ENCODE measurements at regions not wholly inside any gene's neighbourhood (a gene's known extent, or its start where the extent isn't known, plus 50 kb on each side); places are given as distances from the start of the nearest gene placed in this dataset.

DNA sequence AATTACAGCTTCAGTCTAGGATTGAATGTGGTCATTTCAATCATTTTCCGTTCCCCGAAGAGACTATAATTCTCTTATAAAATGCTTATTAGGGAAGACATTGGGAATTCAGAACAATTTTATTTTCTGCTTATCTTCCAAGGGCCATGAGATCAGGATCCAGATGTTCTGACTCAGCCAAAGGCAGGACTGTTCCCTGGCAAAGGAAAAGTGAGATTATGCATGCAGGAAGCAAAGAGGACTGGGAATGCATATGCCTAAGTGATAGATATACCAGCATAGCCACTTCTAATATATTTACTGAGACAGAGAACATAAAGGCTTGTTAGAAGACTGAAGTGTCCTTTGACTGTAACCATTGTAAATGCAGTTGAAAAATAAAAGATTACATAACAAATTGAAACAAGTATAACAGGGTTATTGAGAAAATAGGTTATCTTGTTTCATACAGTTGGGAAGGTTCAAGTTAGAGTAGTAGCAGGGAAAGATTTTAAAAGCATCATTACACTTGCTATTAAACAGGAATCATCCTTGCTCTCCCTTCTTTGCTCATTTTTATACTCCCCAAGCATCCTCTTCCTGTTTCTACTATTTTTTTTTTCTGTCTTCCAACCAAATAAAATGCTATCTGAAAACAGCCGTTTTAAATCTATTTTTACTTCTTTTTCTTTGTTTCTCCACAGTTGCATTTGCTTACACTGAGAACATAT lies 439.6 kb upstream of the ADAMTS5 start:
- in situ Hi-C loops (cut with HindIII; ENCODE audit: low pct_unique_long_range_greater_than_20kb, low sequenced_read_pairs) (no loop called here), intact Hi-C loops (cut with micrococcal nuclease; ENCODE audit: unreplicated experiment) (no loop called here)
- no peak for TF ChIP-seq REST (IDR thresholded peaks at IDR 0.05; ENCODE audit: insufficient read depth in 1 of 2, low read depth in 2 of 2, low read length in 1 of 2)
- CTCF ChIA-PET, result no interaction called here
- Histone ChIP-seq H3K4me1 (ENCODE audit: control insufficient read depth, insufficient read depth, low read length) (no peaks in the 10 kb centered on the region), H3K9me3 (ENCODE audit: control insufficient read depth, insufficient read depth, low read depth, low read length) (no peaks in the 10 kb centered on the region), H3K36me3 (ENCODE audit: control insufficient read depth, insufficient read depth, low read length) (no peaks in the 10 kb centered on the region), H3K27ac (ENCODE audit: low read length) (no peak overlapping the region), H3K4me3 (ENCODE audit: low read depth in 2 of 2, low read length in 2 of 2) (no peak overlapping the region), H3K27me3 (ENCODE audit: control insufficient read depth, insufficient read depth, low read length) (no peaks in the 10 kb centered on the region)
- no TSS peak for BruUV-seq (replicated peaks)
- POLR2A ChIA-PET, result no interaction called here
- no peak for ATAC-seq
- DNase-seq (ENCODE audit: low read depth, low spot score), result no peak

GRCh38 chr21:27403011-27403410 lies 436.1 kb upstream of the ADAMTS5 start:
- Histone ChIP-seq H3K4me3 (ENCODE audit: low read depth in 2 of 2, low read length in 2 of 2) (no peak overlapping the region), H3K27me3 (ENCODE audit: control insufficient read depth, insufficient read depth, low read length) (no peaks in the 10 kb centered on the region), H3K27ac (ENCODE audit: low read length) (no peak overlapping the region), H3K9me3 (ENCODE audit: control insufficient read depth, insufficient read depth, low read depth, low read length) (no peaks in the 10 kb centered on the region), H3K4me1 (ENCODE audit: control insufficient read depth, insufficient read depth, low read length) (no peaks in the 10 kb centered on the region), H3K36me3 (ENCODE audit: control insufficient read depth, insufficient read depth, low read length) (no peaks in the 10 kb centered on the region)
- no peak for ATAC-seq
- CTCF ChIA-PET, result no interaction called here
- POLR2A ChIA-PET, result no interaction called here
- TF ChIP-seq POLR2AphosphoS5 (IDR thresholded peaks at IDR 0.05; ENCODE audit: low read depth, low read length) (no peak), REST (IDR thresholded peaks at IDR 0.05; ENCODE audit: insufficient read depth in 1 of 2, low read depth in 2 of 2, low read length in 1 of 2) (no peak), SIN3A (IDR thresholded peaks at IDR 0.05; ENCODE audit: borderline replicate concordance, insufficient read depth, low read depth, low read length) (no peak)
- in situ Hi-C loops (cut with HindIII; ENCODE audit: low pct_unique_long_range_greater_than_20kb, low sequenced_read_pairs) (no loop called here), intact Hi-C loops (cut with micrococcal nuclease; ENCODE audit: unreplicated experiment) (no loop called here)
- DNase-seq (ENCODE audit: low read depth, low spot score), result no peak
- BruUV-seq (replicated peaks), result no TSS peak

DNA sequence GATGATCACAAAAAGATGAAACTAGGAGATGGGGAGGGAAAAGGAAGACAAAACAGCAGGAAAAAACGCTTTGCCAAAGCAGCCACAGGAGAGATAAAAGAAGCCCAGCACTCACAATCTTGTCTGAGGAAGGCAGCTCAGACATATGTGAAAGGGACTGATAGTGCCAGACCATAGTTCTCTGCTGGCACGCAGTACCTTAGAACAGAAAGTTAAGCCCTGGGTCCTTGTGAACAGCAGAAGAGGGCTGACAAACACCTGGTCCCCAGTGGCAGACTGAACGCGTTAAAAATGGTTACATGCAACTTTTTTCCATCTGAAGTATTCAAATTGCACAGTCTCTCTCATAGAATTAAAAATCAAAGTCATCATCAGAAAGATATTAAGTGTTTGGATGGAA lies 433.2 kb upstream of the ADAMTS5 start:
- intact Hi-C loops (cut with micrococcal nuclease; ENCODE audit: unreplicated experiment) (no loop called here), in situ Hi-C loops (cut with HindIII; ENCODE audit: low pct_unique_long_range_greater_than_20kb, low sequenced_read_pairs) (no loop called here)
- ChIA-PET POLR2A (no interaction called here), CTCF (no interaction called here)
- no TSS peak for BruUV-seq (replicated peaks)
- Histone ChIP-seq H3K9me3 (ENCODE audit: control insufficient read depth, insufficient read depth, low read depth, low read length) (no peaks in the 10 kb centered on the region), H3K4me3 (ENCODE audit: low read depth in 2 of 2, low read length in 2 of 2) (no peak overlapping the region), H3K36me3 (ENCODE audit: control insufficient read depth, insufficient read depth, low read length) (no peaks in the 10 kb centered on the region), H3K27me3 (ENCODE audit: control insufficient read depth, insufficient read depth, low read length) (no peaks in the 10 kb centered on the region), H3K4me1 (ENCODE audit: control insufficient read depth, insufficient read depth, low read length) (no peaks in the 10 kb centered on the region), H3K27ac (ENCODE audit: low read length) (no peak overlapping the region)
- ATAC-seq (no peak), DNase-seq (ENCODE audit: low read depth, low spot score) (no peak)
- TF ChIP-seq POLR2AphosphoS5 (IDR thresholded peaks at IDR 0.05; ENCODE audit: low read depth, low read length) (no peak), SIN3A (IDR thresholded peaks at IDR 0.05; ENCODE audit: borderline replicate concordance, insufficient read depth, low read depth, low read length) (no peak), TCF7L2 (IDR thresholded peaks at IDR 0.05; ENCODE audit: low read depth, low read length) (no peak), REST (IDR thresholded peaks at IDR 0.05; ENCODE audit: insufficient read depth in 1 of 2, low read depth in 2 of 2, low read length in 1 of 2) (no peak)
- TF ChIP-seq, protein P1, sequence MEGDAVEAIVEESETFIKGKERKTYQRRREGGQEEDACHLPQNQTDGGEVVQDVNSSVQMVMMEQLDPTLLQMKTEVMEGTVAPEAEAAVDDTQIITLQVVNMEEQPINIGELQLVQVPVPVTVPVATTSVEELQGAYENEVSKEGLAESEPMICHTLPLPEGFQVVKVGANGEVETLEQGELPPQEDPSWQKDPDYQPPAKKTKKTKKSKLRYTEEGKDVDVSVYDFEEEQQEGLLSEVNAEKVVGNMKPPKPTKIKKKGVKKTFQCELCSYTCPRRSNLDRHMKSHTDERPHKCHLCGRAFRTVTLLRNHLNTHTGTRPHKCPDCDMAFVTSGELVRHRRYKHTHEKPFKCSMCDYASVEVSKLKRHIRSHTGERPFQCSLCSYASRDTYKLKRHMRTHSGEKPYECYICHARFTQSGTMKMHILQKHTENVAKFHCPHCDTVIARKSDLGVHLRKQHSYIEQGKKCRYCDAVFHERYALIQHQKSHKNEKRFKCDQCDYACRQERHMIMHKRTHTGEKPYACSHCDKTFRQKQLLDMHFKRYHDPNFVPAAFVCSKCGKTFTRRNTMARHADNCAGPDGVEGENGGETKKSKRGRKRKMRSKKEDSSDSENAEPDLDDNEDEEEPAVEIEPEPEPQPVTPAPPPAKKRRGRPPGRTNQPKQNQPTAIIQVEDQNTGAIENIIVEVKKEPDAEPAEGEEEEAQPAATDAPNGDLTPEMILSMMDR (IDR thresholded peaks at IDR 0.05), result no peak
